HepG2 (cell line): ENCODE measurements at regions not wholly inside any gene's neighbourhood (a gene's known extent, or its start where the extent isn't known, plus 50 kb on each side); places are given as distances from the start of the nearest gene placed in this dataset.

Experiments used
- ADNP ChIP-seq: sonication (generic); formaldehyde crosslinking; IDR thresholded peaks from 2 replicates; pipeline ENCODE4 v1.4.0; 2020; ENCODE audit warnings: missing genetic modification reagents
- ATF4 ChIP-seq, 2 experiments: fragments of 450-650 bp in 1 of 2; sonication (generic) in 1 of 2; formaldehyde crosslinking; IDR thresholded peaks; 2 replicates each; pipeline versions ENCODE4 v1.5.0 to v1.8.0; 2020 to 2022; ENCODE audit warnings: mild to moderate bottlenecking in 1 of 2, missing genetic modification reagents in 1 of 2
- KLF13 ChIP-seq: sonication (generic); formaldehyde crosslinking; IDR thresholded peaks from 2 replicates; pipeline ENCODE4 v1.4.0; 2020; ENCODE audit warnings: mild to moderate bottlenecking, missing genetic modification reagents
- MAZ ChIP-seq, 2 experiments: sonication (generic) in 1 of 2; formaldehyde crosslinking in 1 of 2; IDR thresholded peaks; 2 replicates each; pipeline versions ENCODE4 v1.5.0 to v1.6.1; 2012 to 2020; ENCODE audit warnings: low read depth in 2 of 2, mild to moderate bottlenecking in 2 of 2, borderline replicate concordance in 1 of 2, improper control_type of control experiment in 1 of 2, low read length in 1 of 2, missing genetic modification reagents in 1 of 2, moderate library complexity in 1 of 2
- MEIS2 ChIP-seq: sonication (generic); formaldehyde crosslinking; IDR thresholded peaks from 2 replicates; pipeline ENCODE4 v1.9.0; 2021; ENCODE audit warnings: mild to moderate bottlenecking, missing genetic modification reagents
- PRDM10 ChIP-seq: sonication (generic); formaldehyde crosslinking; IDR thresholded peaks from 2 replicates; pipeline ENCODE4 v1.4.0; 2020; ENCODE audit warnings: low read depth, missing genetic modification reagents
- ZNF317 ChIP-seq: sonication (generic); formaldehyde crosslinking; IDR thresholded peaks from 2 replicates; pipeline ENCODE4 v1.5.0; 2020; ENCODE audit warnings: mild to moderate bottlenecking, missing genetic modification reagents
- ZNF562 ChIP-seq: sonication (generic); formaldehyde crosslinking; IDR thresholded peaks from 2 replicates; pipeline ENCODE4 v1.8.0; 2022; ENCODE audit warnings: missing genetic modification reagents, borderline replicate concordance
- TF ChIP-seq, protein P1 (sequence below): sonication (generic); formaldehyde crosslinking; IDR thresholded peaks from 2 replicates; pipeline ENCODE4 v1.5.1; 2020; ENCODE audit warnings: missing genetic modification reagents, mild to moderate bottlenecking, borderline replicate concordance

- no peak for TF ChIP-seq ADNP (CRISPR knock-in tag)
- TF ChIP-seq ZNF562 (CRISPR knock-in tag) = no peak
- no peak for TF ChIP-seq MEIS2
- TF ChIP-seq KLF13 (CRISPR knock-in tag) = no peak
- no peak for TF ChIP-seq ATF4 (CRISPR knock-in tag; IDR thresholded peaks at IDR 0.05)
- TF ChIP-seq ZNF317 (CRISPR knock-in tag) = no peak
- no peak for TF ChIP-seq PRDM10
- TF ChIP-seq, protein P1, sequence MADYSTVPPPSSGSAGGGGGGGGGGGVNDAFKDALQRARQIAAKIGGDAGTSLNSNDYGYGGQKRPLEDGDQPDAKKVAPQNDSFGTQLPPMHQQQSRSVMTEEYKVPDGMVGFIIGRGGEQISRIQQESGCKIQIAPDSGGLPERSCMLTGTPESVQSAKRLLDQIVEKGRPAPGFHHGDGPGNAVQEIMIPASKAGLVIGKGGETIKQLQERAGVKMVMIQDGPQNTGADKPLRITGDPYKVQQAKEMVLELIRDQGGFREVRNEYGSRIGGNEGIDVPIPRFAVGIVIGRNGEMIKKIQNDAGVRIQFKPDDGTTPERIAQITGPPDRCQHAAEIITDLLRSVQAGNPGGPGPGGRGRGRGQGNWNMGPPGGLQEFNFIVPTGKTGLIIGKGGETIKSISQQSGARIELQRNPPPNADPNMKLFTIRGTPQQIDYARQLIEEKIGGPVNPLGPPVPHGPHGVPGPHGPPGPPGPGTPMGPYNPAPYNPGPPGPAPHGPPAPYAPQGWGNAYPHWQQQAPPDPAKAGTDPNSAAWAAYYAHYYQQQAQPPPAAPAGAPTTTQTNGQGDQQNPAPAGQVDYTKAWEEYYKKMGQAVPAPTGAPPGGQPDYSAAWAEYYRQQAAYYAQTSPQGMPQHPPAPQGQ (CRISPR knock-in tag) = no peak
- TF ChIP-seq MAZ (IDR thresholded peaks at IDR 0.05; ENCODE audit: borderline replicate concordance, low read depth, low read length) = no peak
- TF ChIP-seq MAZ (CRISPR knock-in tag; IDR thresholded peaks at IDR 0.05; ENCODE audit: low read depth) = no peak
Observed at GRCh38 chr2:123283431-123283830, 741.7 kb upstream of the CNTNAP5 start (continued).
